RCC 7860 (cell line): ENCODE measurements at regions not wholly inside any gene's neighbourhood (a gene's known extent, or its start where the extent isn't known, plus 50 kb on each side); places are given as distances from the start of the nearest gene placed in this dataset.

Experiments
- DNase-seq: peaks from one replicate; pipeline ENCODE4 v3.0.0-alpha.2; 2015; ENCODE audit warnings: low spot score
- FAIRE-seq: peaks from 2 replicates; lab custom pipeline; 2012; peaks lifted over from hg19 to GRCh38; lab: Jason Lieb, UNC

GRCh38 chr6:14273191-14273590 lies 155.6 kb downstream of the CD83 start:
- DNase-seq (no peak), FAIRE-seq (no peak)

DNA sequence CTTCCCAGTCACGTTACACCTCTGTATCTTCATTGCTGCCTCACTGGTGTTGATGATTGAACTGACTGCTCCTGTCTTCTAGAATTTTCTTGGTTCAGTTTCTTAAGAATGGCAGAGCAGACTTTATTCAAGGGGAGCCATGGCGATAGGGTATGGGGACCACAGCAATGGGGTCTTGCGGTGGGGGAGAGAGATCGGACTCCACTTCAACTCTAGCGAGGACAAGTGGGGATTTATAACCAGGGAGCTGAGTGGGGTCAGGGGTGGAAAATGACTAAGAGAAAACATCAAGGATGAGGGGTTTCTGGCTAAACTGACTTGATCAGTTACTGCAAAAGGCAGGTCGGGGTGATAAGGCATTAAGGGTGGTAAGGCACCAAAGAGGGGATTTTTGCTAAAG lies 156.4 kb downstream of the CD83 start:
- no peak for FAIRE-seq

GRCh38 chr6:14274546-14275492 lies 157.2 kb downstream of the CD83 start:
- DNase-seq (no peak), FAIRE-seq (no peak)

More for the DNA sequence above, 156.4 kb downstream of the CD83 start:
- no peak for DNase-seq

DNA sequence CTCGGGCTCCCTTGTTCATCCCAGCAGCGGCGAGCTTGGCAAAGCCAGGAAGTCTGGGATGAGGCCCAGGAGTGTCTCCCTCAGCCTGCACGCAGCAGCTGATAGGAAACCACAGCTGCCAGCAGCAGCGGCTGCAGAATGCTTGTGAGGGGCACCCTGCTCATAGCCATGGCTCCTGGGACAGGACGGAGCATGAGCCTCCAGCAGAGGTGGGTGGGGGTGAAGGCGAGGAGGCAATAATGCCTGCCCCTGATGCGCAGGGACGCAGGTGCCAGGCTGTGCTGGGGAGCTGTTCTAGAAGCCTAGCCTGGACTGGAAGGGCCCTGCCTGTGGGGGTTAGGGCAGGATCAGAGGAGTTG lies 157.9 kb downstream of the CD83 start:
- DNase-seq (no peak), FAIRE-seq (no peak)

DNA sequence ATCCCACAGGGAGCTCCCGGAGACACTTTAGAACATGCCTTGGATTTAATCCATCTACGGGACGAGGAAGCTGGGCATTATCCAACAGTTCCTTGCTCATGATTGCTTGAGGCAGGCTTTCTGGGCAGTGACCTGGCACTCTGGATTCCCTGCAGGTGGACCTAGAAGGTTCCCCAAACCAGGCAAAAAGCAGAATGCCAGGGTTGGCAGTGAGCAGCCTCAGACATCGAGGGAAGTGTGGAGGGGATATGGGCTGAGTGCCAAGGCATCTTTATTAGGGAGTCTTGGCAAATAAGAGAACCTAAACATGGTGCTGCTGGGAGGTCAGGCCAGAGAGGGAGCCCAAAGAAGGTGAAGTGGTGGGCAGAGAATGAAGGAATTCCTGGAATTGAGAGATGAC lies 158.5 kb downstream of the CD83 start:
- FAIRE-seq (no peak), DNase-seq (no peak)

GRCh38 chr6:14276667-14277404 lies 159.3 kb downstream of the CD83 start:
- FAIRE-seq (no peak), DNase-seq (peak; percentile 35)

GRCh38 chr6:14277405-14277930 lies 159.9 kb downstream of the CD83 start:
- no peak for DNase-seq
- FAIRE-seq = no peak

- DNase-seq = no peak
- no peak for FAIRE-seq
Measured at GRCh38 chr6:14278006-14278405, 160.4 kb downstream of the CD83 start.

- no peak for FAIRE-seq
- no peak for DNase-seq
Measured at GRCh38 chr6:14278446-14278845, 160.9 kb downstream of the CD83 start.

DNA sequence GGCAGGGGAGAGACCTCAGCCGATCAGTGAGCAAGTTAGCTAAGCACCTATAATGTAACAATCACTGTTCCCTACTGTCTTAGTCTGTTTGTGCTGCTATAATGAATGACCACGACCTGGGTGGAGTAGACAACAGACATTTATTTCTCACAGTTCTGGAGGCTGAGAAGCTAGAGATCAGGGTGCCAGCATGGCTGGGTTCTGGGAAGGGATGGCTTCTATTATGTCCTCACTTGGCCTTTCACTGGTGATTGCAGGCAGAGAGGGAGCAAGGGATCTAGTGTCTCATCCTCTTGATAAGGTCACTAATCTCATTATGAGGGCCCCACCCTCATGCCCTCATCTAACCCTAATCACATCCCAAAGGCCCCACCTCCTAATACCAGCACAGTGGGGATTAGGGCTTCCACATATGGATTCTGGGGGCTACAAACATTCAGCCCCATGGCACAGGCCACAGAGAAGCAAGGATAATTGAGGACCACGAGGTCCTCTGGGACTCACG lies 162.5 kb downstream of the CD83 start:
- FAIRE-seq = no peak

GRCh38 chr6:14280766-14281293 lies 163.3 kb downstream of the CD83 start:
- DNase-seq (no peak), FAIRE-seq (no peak)

More for the DNA sequence above, 162.5 kb downstream of the CD83 start:
- DNase-seq = no peak

- DNase-seq (no peak), FAIRE-seq (no peak)
Measured at GRCh38 chr6:14281811-14282660, 164.5 kb downstream of the CD83 start.

- FAIRE-seq (no peak), DNase-seq (no peak)
Measured at GRCh38 chr6:14282854-14283505, 165.4 kb downstream of the CD83 start.

- no peak for FAIRE-seq
- DNase-seq = no peak
Measured at GRCh38 chr6:14283600-14284235, 166.1 kb downstream of the CD83 start.

- FAIRE-seq = no peak
- no peak for DNase-seq
Measured at GRCh38 chr6:14284969-14285590, 167.5 kb downstream of the CD83 start.

GRCh38 chr6:14286144-14286543 lies 168.6 kb downstream of the CD83 start:
- DNase-seq (peak; percentile 64), FAIRE-seq (peak; percentile 86)

GRCh38 chr6:14286634-14287428 lies 169.3 kb downstream of the CD83 start:
- no peak for DNase-seq
- no peak for FAIRE-seq

DNA sequence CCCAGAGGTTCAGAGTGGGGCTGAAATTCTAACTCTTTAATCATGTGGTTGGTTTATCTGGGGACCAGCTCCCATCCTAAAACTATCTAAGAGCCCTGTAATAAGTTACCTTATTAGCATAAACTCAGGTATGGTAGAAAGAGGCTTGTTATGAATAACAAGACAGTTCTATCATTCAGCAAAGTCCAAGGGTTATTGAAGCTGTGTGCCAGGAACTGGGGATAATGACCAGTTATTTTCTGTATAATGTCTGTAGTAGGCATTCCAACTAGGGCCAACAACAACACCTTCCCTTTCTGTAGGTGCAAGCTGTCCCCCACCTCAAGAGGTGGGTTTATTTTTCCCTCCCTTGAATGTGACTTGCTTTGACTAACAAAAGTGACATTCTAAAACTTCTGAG lies 170.1 kb downstream of the CD83 start:
- no peak for DNase-seq
- FAIRE-seq = no peak
